Smooth muscle cell (in vitro differentiated cells): ENCODE measurements at regions not wholly inside any gene's neighbourhood (a gene's known extent, or its start where the extent isn't known, plus 50 kb on each side); places are given as distances from the start of the nearest gene placed in this dataset.

Source experiments
- DNase-seq: peaks from one replicate; lab custom pipeline; 2025; ENCODE audit not compliant: unreplicated experiment; lab: John Stamatoyannopoulos, UW
- H2AFZ ChIP-seq: fragments of 200-600 bp; sonication (generic); 2 replicates; pipeline ENCODE4 v1.6.0; 2016; ENCODE audit warnings: antibody characterized with exemption, low read depth, mild to moderate bottlenecking
- H3F3A ChIP-seq: fragments of 200-600 bp; sonication (generic); 2 replicates; pipeline ENCODE4 v1.6.0; 2017; ENCODE audit warnings: antibody characterized with exemption, low read depth
- H3K27ac ChIP-seq: fragments of 200-600 bp; sonication (generic); 2 replicates; pipeline ENCODE4 v1.5.1; 2016; ENCODE audit warnings: low read depth, mild to moderate bottlenecking
- H3K27me3 ChIP-seq: fragments of 200-600 bp; sonication (generic); 2 replicates; pipeline ENCODE4 v1.6.1; 2016; ENCODE audit warnings: low read depth, mild to moderate bottlenecking
- H3K36me3 ChIP-seq: fragments of 200-600 bp; sonication (generic); 2 replicates; pipeline ENCODE4 v1.5.1; 2016; ENCODE audit warnings: low read depth
- H3K4me1 ChIP-seq: fragments of 200-600 bp; sonication (generic); 2 replicates; pipeline ENCODE4 v1.5.1; 2016; ENCODE audit warnings: low read depth
- H3K4me2 ChIP-seq: fragments of 200-600 bp; sonication (generic); 2 replicates; pipeline ENCODE4 v1.6.0; 2016; ENCODE audit warnings: mild to moderate bottlenecking
- H3K4me3 ChIP-seq: fragments of 200-600 bp; sonication (generic); 2 replicates; pipeline ENCODE4 v1.5.1; 2016; ENCODE audit warnings: mild to moderate bottlenecking
- H3K79me2 ChIP-seq: fragments of 200-600 bp; sonication (generic); 2 replicates; pipeline ENCODE4 v1.6.0; 2016; ENCODE audit warnings: low read depth, mild to moderate bottlenecking
- H3K9ac ChIP-seq: fragments of 200-600 bp; sonication (generic); 2 replicates; pipeline ENCODE4 v1.6.0; 2016; ENCODE audit warnings: low read depth
- H3K9me3 ChIP-seq: fragments of 200-600 bp; sonication (generic); replicated peaks from 2 replicates; pipeline ENCODE4 v1.5.1; 2016; ENCODE audit warnings: low read depth
- H4K20me1 ChIP-seq: fragments of 200-600 bp; sonication (generic); 2 replicates; pipeline ENCODE4 v1.6.0; 2016; ENCODE audit warnings: low read depth
- WGBS: methylation state at CpG from one replicate; pipeline ENCODE4 v1.1.7; 2016; ENCODE audit warnings: low lambda C conversion rate; 5-methylcytosine and 5-hydroxymethylcytosine counted together
- TF ChIP-seq, protein P1 (sequence below): fragments of 200-600 bp; sonication (generic); IDR thresholded peaks from 2 replicates; pipeline ENCODE4 v1.5.1; 2017; ENCODE audit warnings: borderline replicate concordance, mild to moderate bottlenecking, antibody characterized with exemption; ENCODE audit not compliant: insufficient read depth, poor library complexity, severe bottlenecking

DNA sequence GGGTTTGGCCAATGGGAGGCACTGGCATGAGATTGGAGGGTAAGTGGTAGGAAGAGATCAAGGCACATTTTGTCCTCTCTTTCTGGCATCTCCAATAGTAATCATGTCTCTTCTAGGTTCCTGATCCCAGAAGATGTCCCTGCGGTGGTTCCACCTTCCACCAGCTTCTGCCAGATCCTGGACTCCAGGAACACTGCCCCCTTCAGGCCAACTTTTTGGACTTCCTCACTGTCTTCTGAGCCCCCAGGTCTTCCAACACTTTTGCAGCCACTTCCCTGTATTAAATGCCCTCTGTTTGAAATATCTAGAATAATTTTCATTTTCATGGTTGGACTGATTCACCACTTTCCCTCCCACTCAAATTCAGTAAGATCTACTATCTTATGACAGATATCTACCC, 60.9 kb downstream of the BAMBI start:
- Histone ChIP-seq H3K36me3 (no peaks in the 10 kb centered on the region), H3K4me3 (no peak overlapping the region), H3F3A (peaks cover 13% of the 10 kb centered on the region), H3K4me1 (peaks cover 7% of the 10 kb centered on the region), H3K4me2 (no peak overlapping the region), H3K79me2 (no peaks in the 10 kb centered on the region), H3K9me3 (no peaks in the 10 kb centered on the region), H3K27me3 (no peaks in the 10 kb centered on the region), H3K27ac (no peak overlapping the region), H3K9ac (no peak overlapping the region), H2AFZ (no peak overlapping the region), H4K20me1 (no peaks in the 10 kb centered on the region)
- TF ChIP-seq, protein P1, sequence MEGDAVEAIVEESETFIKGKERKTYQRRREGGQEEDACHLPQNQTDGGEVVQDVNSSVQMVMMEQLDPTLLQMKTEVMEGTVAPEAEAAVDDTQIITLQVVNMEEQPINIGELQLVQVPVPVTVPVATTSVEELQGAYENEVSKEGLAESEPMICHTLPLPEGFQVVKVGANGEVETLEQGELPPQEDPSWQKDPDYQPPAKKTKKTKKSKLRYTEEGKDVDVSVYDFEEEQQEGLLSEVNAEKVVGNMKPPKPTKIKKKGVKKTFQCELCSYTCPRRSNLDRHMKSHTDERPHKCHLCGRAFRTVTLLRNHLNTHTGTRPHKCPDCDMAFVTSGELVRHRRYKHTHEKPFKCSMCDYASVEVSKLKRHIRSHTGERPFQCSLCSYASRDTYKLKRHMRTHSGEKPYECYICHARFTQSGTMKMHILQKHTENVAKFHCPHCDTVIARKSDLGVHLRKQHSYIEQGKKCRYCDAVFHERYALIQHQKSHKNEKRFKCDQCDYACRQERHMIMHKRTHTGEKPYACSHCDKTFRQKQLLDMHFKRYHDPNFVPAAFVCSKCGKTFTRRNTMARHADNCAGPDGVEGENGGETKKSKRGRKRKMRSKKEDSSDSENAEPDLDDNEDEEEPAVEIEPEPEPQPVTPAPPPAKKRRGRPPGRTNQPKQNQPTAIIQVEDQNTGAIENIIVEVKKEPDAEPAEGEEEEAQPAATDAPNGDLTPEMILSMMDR = peak; percentile 12
- DNase-seq = no peak
- 100% methylated on average over 1 of the region's 1 CpG for WGBS

DNA sequence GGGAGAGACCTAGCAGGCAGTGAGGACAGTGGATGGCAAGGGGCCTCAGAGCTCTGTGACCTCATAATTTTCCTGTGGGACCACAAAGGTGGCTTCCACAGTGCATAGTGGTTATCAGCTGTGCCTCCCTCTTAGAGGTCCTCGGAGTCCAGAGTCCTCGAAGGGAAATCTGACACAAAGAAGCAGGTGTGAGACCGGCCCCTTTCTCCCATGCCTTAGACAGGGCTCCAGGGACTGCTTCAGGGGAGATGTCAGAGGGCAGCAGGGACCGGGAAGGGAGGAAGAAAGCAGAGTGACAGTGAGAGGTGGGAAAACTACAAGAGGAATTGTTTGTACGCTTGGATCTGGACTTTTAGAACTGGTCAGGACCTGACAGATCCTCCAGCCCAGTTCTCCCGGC, 66.3 kb downstream of the BAMBI start:
- H3K79me2 ChIP-seq = no peaks in the 10 kb centered on the region
- DNase-seq = no peak
- 73% methylated on average over 6 of the region's 6 CpGs for WGBS
- H3K27ac ChIP-seq = no peak overlapping the region
- H3K4me3 ChIP-seq = no peak overlapping the region
- peak overlapping the region; percentile 75 for H2AFZ ChIP-seq
- H3K9ac ChIP-seq = no peak overlapping the region
- no peaks in the 10 kb centered on the region for H3K36me3 ChIP-seq
- no peak overlapping the region for H3K4me2 ChIP-seq
- H3K4me1 ChIP-seq = no peaks in the 10 kb centered on the region
- TF ChIP-seq, protein P1 = no peak
- peaks cover 6% of the 10 kb centered on the region for H3F3A ChIP-seq
- no peaks in the 10 kb centered on the region for H3K27me3 ChIP-seq
- H3K9me3 ChIP-seq = no peaks in the 10 kb centered on the region
- H4K20me1 ChIP-seq = no peaks in the 10 kb centered on the region

DNA sequence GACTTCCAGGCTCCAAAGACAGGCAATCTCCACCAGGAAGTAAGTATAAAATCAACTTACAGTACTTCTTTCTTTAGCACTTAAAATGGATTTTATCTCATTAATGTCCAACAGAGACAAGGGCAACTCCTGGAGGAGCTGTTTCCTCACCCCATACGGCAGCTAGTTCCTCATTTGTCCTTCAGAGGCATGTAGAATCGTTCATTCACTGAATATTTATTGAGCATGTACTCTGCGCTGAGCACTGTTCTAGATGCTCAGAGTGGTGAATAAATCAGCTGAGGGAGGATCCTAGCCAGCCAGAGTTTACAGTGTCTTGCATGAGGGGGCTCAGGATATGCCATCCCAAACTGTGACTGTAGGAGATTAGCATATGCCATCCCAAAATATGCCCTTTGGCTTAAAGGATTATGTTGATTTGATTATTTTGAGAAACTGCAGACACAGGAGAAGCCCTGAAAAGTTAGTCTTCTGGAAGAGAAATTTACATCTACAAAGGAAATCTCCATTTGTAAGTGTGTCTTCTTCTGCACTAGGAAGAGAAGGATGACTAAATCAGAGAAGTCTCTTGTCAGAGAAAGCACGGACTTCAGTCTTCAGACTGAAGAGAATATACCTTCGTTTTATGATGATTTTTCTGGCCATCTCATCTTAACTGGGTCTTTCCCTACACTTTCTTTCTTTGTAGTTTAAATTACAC, 66.9 kb downstream of the BAMBI start:
- Histone ChIP-seq H3K4me3 (no peak overlapping the region), H3K9me3 (no peaks in the 10 kb centered on the region), H3K79me2 (no peaks in the 10 kb centered on the region), H3K4me1 (no peaks in the 10 kb centered on the region), H3F3A (peaks cover 6% of the 10 kb centered on the region), H4K20me1 (no peaks in the 10 kb centered on the region), H3K27me3 (no peaks in the 10 kb centered on the region), H3K27ac (no peak overlapping the region), H2AFZ (peak overlapping the region; percentile 75), H3K36me3 (no peaks in the 10 kb centered on the region), H3K9ac (no peak overlapping the region), H3K4me2 (peak overlapping the region; percentile 10)
- WGBS = 53% methylated on average over 5 of the region's 5 CpGs
- no peak for DNase-seq
- TF ChIP-seq, protein P1 = no peak

DNA sequence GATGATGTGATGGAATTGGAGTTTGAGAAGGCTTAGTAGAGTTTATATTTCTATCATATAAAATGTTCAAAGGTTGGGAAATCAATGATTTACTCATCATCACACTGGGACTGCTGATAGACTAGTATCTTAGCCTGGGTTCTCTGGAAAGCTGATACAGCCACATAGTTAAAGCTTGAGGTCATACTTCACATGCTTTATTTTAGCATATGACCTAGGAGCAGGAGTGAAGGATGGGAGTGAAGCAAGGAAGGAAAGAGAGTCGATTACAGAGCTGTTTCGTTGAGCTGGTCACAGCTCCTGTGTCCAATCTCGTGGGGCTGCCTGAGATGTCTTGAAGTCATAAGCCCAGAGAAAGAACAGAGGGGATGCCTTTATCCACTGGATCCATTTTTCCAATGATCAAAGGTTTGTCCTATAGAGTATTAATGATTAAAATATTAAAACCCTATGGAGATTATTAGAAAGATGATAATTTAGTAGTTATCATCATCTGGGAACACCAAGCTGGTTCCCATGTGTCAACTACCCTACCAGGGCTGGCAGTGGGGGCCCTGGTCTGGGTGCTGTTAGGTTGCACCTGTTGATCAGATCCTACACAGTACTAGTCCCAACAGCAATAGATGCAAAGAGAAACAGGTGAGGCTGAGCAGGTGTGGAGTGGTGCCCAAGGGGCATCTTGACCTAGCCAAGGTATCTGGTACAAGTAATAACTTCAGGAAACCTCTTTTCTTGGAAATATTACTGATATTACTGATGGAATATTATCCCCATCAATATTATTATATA, 77.8 kb downstream of the BAMBI start:
- Histone ChIP-seq H3K27ac (no peak overlapping the region), H3K36me3 (no peaks in the 10 kb centered on the region), H3K9ac (no peak overlapping the region), H3K4me3 (no peak overlapping the region), H3K9me3 (no peaks in the 10 kb centered on the region), H2AFZ (no peak overlapping the region), H3F3A (no peaks in the 10 kb centered on the region), H3K27me3 (no peaks in the 10 kb centered on the region), H3K79me2 (no peaks in the 10 kb centered on the region), H4K20me1 (no peaks in the 10 kb centered on the region), H3K4me2 (no peak overlapping the region), H3K4me1 (no peaks in the 10 kb centered on the region)
- DNase-seq = no peak
- WGBS = 63% methylated on average over 3 of the region's 3 CpGs
- TF ChIP-seq, protein P1 = no peak
